Stimulated activated CD8-positive, alpha-beta memory T cell treated with anti-CD3 and anti-CD28 coated beads, Interleukin-15, amount 100 ng/mL, for 24 hours (primary cell): ENCODE measurements at regions not wholly inside any gene's neighbourhood (a gene's known extent, or its start where the extent isn't known, plus 50 kb on each side); places are given as distances from the start of the nearest gene placed in this dataset.
"Not testable (repeated sequence)": the region's sequence is repeated elsewhere in the genome, so short reads cannot be mapped to it uniquely, and the experiment has no call there.

Experiments used
- DNase-seq: peaks from one replicate; pipeline ENCODE4 v3.0.0-alpha.2; 2020; ENCODE audit warnings: low read depth

GRCh38 chr22:22346401-22347107 lies 102.0 kb downstream of the VPREB1 start:
- no peak for DNase-seq

- DNase-seq = no peak
Observed at GRCh38 chr22:22348127-22348814, 103.7 kb downstream of the VPREB1 start.

DNA sequence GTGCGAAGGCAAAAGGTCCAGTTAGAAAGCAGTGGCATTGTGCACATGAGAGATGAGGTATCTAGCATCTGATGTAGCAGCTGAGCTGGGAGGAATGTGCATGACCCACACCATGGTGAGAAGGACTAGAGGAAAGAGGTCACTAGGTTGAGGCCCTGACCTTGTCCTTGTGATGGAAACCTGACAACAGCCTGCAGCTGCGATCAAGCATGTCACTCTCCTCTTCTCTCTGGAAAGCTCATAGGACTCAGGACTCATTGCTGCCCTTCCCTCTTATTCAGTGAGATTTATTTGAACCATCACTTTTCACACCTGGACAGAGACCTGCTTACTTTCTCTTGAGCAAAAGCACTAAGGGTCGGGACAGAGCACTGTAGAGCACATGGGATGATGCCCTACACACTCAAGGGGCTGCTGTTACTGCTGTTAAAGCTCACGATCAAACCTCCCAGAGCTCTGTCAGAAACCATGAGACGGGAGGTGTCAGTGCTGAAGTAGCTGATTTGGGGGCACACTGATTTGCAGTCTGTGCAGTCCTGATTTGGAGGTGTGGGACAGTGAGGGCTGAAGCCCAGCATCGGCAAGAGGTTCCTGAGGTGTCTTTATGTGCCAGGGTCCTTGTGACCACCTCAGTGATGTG lies 104.3 kb downstream of the VPREB1 start:
- no peak for DNase-seq

- DNase-seq = no peak
Observed at GRCh38 chr22:22349455-22349836, 104.9 kb downstream of the VPREB1 start.

GRCh38 chr22:22351366-22351765 lies 106.8 kb downstream of the VPREB1 start:
- no peak for DNase-seq

DNA sequence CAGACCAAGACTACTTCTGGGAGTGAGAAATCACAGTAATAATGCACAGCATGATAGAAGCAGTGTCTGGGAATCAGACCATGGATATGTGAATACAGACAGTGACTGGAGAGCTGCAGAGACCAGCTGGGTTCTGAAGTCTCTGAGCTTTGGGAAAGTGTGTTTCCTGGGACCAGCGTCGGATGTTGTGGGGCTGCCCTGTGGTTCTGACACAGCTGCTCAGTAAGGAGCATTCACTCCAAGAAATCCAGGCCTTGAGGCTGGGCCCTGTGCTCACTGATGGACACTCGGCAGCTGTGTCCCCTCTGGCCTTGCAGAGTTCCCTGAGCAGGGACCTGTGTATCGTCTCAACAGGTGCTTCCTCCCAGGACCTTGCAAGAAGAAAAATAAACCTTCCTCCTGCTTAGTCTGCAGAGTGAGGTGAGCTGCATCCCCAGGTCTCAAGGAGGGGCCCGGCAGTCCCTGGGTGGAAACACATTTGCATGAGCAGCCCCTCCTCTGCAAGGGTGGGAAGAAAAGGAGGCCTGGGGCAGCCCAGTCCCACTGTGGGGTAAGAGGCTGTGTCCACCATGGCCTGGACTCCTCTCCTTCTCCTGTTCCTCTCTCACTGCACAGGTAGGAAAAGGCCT lies 107.9 kb downstream of the VPREB1 start:
- no peak for DNase-seq

DNA sequence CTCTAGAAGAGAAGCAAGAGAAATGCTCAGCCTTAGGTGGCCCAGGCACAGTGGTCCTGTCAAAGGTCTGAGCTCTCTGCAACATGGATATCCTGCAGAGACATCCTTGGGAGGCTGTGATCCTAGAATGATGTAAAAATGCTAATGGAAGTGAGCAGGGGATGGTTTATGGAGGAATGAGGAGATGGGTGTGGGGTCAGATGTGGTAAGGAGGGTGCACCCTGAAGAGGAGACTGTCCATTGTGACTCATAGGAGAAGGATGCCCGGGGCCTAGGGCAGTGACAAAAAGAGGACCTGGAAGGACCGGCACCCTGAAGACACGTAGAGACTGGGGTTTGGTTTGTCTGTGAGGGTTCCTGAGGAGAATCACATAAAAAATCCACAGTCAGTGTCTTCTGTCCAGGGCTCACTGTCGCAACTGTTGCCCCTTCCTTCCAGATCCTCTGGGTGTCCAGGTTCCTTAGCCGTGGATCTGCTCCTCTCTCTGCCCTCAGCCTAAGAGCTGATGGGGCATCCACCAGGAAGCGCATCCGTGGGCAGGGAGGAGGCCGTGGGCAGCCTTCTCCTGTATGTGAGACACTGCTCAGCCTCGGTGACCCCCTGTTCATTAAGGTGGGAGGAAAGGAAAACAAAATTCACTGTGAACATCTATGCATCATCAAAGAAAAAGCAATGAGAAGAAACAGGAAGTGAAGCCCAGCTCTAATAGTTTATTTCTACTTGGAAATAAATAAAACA lies 110.7 kb downstream of the VPREB1 start:
- no peak for DNase-seq

DNA sequence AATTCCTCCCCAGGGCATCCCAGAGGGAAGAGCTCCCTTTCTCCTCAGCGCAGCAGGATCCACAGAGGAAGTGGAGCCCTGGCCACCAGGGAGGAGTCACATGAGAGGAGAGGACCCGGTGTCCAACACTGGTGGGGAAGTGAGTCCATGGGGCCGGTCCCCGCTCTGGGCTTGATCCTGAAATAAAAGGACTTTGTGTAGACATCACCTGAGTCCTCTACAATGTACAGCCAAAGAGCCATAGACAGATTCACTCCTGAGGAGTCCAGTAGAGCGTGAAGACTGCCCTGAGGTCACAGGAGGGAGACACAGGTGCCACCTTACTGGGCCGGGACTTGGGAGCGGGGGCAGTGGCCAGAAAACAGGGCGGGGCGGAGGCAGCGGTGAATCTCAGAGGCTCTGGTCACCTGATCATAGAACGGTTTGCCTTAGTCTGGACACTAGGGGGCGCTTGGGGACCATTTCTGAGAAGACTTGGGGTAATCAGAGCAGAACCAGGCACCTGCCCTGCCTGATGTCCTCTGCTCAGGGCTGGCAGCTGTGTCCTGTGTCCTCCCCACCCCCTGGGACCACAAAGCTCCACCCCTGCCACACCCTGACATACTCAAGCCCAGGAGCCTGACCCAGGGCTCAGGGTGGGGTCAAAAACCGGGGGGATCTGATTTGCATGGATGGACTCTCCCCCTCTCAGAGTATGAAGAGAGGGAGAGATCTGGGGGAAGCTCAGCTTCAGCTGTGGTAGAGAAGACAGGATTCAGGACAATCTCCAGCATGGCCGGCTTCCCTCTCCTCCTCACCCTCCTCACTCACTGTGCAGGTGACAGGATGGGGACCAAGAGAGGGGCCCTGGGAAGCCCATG lies 112.7 kb downstream of the VPREB1 start:
- DNase-seq = peak; percentile 51

DNA sequence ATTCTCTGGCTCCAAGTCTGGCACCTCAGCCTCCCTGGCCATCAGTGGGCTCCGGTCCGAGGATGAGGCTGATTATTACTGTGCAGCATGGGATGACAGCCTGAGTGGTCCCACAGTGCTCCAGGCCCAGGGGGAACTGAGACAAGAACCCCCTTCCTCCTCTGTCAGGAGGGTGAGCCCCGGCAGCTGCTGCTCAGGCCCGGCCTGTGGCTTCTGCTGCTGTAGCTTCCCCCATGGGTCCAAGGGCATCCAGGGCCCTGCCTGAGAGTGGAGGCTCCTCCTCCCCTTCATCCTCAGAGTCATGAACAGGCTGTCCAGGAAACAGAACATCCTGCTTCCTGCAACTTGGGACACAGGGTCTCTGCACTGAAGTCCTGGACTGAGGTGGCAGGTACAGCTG lies 113.6 kb downstream of the VPREB1 start:
- no peak for DNase-seq

DNA sequence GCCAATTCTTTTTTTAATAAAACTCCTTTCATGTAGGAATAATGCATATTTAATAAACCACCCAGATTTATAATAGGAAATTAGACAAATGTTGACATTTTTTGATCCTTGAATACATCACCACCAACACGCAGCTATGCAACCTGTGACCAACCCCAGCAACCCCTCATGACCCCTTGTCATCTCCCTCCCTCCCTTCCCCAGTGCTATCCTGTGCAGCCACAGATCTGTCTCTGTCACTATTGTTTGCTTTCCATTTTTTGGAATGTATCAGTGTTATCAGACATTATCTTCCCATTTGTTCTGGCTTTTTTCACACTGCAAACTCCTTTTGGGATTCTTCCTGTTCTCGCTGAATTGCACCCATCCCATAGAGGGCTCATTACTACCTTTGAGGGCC lies 114.1 kb downstream of the VPREB1 start:
- no peak for DNase-seq

GRCh38 chr22:22359465-22359864 lies 114.9 kb downstream of the VPREB1 start:
- no peak for DNase-seq

- DNase-seq = no peak
Observed at GRCh38 chr22:22360014-22360413, 115.4 kb downstream of the VPREB1 start.

- DNase-seq = no peak
Observed at GRCh38 chr22:22362311-22362710, 117.7 kb downstream of the VPREB1 start.

DNA sequence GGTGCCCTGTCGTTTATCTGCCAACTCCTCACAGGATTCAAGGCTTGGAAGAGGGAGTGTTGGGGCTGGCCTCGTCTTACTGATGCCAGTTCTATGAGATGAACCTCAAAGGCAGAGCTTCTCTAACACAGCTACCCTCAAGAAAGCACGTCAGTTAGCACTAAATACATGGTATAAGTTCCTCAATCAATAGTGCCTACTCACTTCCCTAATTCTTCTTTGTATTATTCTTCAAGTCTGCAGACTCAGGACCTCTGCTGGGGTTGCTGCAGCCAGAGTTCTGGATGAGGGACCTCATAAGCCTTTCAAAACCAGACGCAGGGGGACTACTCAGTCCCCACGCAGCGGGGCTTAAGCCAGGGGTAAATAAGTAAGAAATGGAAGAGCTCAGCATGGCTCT lies 118.3 kb downstream of the VPREB1 start:
- no peak for DNase-seq

DNA sequence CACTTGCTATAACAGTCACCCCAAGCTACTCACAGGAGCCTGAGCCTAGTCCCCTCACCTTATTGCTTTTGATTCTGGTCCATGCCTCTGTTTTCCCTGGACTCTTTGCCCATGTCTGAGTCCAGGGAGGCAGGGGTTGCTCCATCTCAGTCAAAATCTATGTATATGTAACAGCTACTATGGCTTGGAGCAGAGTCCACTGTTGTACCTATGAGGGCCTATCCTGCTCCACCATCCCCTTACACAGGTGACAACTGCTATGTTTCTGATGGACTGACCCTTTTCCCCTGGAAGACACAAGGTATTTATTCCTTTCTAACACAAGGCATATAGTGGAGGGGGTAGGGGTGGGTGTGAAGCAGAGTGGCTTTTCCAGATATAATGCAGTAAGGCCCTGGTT lies 119.6 kb downstream of the VPREB1 start:
- no peak for DNase-seq

DNA sequence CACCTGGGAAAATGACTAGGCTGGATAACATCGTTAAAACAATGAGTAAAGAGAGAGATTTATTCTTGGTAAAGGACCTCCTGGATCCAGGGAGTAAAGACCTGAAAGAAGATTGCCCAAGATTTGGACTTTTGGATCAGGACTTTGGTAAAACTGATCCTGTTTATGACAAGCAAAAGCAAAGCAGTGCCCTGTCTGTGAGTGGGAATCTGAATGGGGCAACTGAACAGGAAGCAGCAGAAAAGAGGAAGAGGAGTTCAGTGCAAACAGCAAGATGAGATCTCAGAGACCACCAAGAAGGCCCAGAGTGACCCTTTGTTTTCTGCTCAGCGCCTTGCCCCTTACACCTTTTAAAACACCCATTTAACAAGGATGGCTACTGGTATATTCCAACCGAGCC lies 122.0 kb downstream of the VPREB1 start:
- no peak for DNase-seq

DNA sequence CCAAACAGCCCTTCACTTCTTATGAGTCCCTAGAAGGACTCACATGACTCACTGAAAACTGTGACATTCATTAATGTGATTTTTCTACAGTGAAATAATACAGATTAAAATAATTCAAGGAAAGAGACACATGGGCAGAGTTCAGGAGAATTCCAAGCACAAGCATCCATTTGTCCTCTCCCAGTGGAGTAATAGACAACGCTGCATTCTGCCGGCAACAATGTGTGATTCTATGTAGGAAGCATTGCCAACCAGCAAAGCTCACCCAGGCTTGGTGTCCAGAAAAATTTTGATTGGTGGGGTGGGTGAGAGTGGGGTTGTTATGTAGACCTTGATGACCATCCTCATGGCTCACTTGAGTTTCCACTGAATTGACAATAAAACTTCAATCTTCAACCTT lies 123.9 kb downstream of the VPREB1 start:
- DNase-seq = no peak

GRCh38 chr22:22369219-22369963 lies 124.8 kb downstream of the VPREB1 start:
- not testable (repeated sequence) for DNase-seq

GRCh38 chr22:22369964-22370270 lies 125.3 kb downstream of the VPREB1 start:
- no peak for DNase-seq

DNA sequence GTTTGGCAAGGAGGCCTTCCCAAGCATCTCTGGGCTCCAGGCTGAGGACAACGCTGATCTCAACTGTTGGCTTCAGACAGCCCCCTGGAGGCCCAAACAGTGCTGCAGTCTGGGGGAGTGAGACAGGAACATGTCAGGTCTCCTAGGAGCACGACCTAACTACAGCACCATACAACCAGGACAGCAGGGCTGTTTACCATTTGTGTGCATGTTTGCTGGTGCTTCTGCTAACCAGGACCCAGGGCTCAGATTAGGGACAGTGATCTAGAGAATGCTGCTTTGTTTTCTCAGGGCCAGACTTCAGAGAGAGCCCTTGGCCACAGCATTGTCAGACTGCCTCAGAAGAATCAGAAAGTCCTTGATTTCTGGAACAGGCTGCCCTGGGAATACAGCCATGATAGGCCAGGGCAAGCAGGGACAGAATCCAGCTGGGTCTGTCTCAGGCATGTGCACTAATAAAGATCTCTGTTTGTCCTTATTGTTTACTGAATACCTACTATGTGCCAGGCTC lies 126.5 kb downstream of the VPREB1 start:
- no peak for DNase-seq

GRCh38 chr22:22372086-22372485 lies 127.5 kb downstream of the VPREB1 start:
- DNase-seq = no peak
